ENCODE measurements at regions not wholly inside any gene's neighbourhood (a gene's known extent, or its start where the extent isn't known, plus 50 kb on each side); places are given as distances from the start of the nearest gene placed in this dataset.

- DNase-seq (ENCODE audit: insufficient read length, low spot score, missing footprints) = no peak
- Histone ChIP-seq H3K4me3 (ENCODE audit: insufficient read depth, low read length) (no peak overlapping the region), H3K4me1 (ENCODE audit: insufficient read depth, low read length) (peaks cover 9% of the 10 kb centered on the region), H3K9me3 (ENCODE audit: low read depth, low read length) (no peaks in the 10 kb centered on the region), H4K20me1 (ENCODE audit: insufficient read depth, low read length) (no peaks in the 10 kb centered on the region), H3K79me2 (ENCODE audit: insufficient read depth, low read length) (no peaks in the 10 kb centered on the region), H3K4me2 (ENCODE audit: insufficient read depth, low read length) (peak overlapping the region; percentile 87), H2AFZ (ENCODE audit: low read length) (no peak overlapping the region), H3K27ac (ENCODE audit: low read depth, low read length) (no peak overlapping the region), H3K27me3 (ENCODE audit: insufficient read depth, low read length) (peaks cover 9% of the 10 kb centered on the region), H3K36me3 (ENCODE audit: insufficient read depth, low read length) (no peaks in the 10 kb centered on the region)
- TF ChIP-seq, protein P1, sequence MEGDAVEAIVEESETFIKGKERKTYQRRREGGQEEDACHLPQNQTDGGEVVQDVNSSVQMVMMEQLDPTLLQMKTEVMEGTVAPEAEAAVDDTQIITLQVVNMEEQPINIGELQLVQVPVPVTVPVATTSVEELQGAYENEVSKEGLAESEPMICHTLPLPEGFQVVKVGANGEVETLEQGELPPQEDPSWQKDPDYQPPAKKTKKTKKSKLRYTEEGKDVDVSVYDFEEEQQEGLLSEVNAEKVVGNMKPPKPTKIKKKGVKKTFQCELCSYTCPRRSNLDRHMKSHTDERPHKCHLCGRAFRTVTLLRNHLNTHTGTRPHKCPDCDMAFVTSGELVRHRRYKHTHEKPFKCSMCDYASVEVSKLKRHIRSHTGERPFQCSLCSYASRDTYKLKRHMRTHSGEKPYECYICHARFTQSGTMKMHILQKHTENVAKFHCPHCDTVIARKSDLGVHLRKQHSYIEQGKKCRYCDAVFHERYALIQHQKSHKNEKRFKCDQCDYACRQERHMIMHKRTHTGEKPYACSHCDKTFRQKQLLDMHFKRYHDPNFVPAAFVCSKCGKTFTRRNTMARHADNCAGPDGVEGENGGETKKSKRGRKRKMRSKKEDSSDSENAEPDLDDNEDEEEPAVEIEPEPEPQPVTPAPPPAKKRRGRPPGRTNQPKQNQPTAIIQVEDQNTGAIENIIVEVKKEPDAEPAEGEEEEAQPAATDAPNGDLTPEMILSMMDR (IDR thresholded peaks at IDR 0.05; ENCODE audit: extremely low read depth, low read depth, low read length) = no peak
Measured at GRCh38 chr2:65640793-65641103, 208.3 kb upstream of the SPRED2 start.

DNA sequence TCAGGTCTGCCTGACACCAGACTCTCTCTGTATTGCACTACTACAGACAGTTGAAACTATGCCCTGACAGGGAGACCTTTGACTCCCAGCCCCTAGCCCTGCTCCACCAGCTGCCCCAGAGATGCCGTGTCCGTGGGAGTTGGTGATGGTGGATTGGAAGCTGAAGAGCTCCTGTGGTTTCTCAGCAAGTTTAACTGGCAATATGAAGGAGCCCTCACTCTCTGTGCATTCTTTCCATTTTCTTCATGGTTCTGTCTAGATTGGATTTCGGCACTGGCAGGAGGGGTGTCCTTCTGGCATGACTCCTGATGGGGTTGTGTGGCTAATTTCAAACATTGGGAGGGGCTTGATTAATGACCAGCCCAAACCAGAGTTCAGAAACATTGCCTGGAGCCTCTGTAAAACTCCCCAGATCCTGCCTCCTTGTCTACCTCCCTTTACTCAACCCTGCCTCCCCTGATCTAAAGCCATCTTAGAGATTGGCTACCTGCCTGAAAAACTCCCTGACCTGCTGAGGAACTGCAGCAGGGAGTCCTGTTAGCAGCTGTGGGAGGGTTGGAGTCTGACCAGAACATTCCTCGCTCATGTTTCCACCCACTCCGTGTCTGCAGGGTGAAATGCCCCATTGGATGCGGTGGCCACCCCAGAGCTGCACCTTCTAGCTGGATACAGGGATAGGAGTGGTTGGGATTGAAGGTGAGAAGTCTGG is 206.9 kb upstream of the SPRED2 start:
- H3K4me1 ChIP-seq (ENCODE audit: insufficient read depth, low read length) = peaks cover 9% of the 10 kb centered on the region
- no peak for DNase-seq (ENCODE audit: insufficient read length, low spot score, missing footprints)
- H3K4me2 ChIP-seq (ENCODE audit: insufficient read depth, low read length) = no peak overlapping the region
- H3K4me3 ChIP-seq (ENCODE audit: insufficient read depth, low read length) = no peak overlapping the region
- H3K36me3 ChIP-seq (ENCODE audit: insufficient read depth, low read length) = no peaks in the 10 kb centered on the region
- no peaks in the 10 kb centered on the region for H3K9me3 ChIP-seq (ENCODE audit: low read depth, low read length)
- no peak overlapping the region for H3K27ac ChIP-seq (ENCODE audit: low read depth, low read length)
- no peaks in the 10 kb centered on the region for H4K20me1 ChIP-seq (ENCODE audit: insufficient read depth, low read length)
- peaks cover 18% of the 10 kb centered on the region for H3K27me3 ChIP-seq (ENCODE audit: insufficient read depth, low read length)
- H3K79me2 ChIP-seq (ENCODE audit: insufficient read depth, low read length) = no peaks in the 10 kb centered on the region
- TF ChIP-seq, protein P1 (IDR thresholded peaks at IDR 0.05; ENCODE audit: extremely low read depth, low read depth, low read length) = no peak
- no peak overlapping the region for H2AFZ ChIP-seq (ENCODE audit: low read length)

GRCh38 chr2:65638443-65638842 is 206.0 kb upstream of the SPRED2 start:
- no peak for DNase-seq (ENCODE audit: insufficient read length, low spot score, missing footprints)
- H3K4me1 ChIP-seq (ENCODE audit: insufficient read depth, low read length) = peaks cover 9% of the 10 kb centered on the region
- no peak overlapping the region for H3K4me2 ChIP-seq (ENCODE audit: insufficient read depth, low read length)
- H4K20me1 ChIP-seq (ENCODE audit: insufficient read depth, low read length) = no peaks in the 10 kb centered on the region
- H3K27me3 ChIP-seq (ENCODE audit: insufficient read depth, low read length) = peaks cover 21% of the 10 kb centered on the region
- TF ChIP-seq, protein P1 (IDR thresholded peaks at IDR 0.05; ENCODE audit: extremely low read depth, low read depth, low read length) = peak; percentile 29
- no peaks in the 10 kb centered on the region for H3K79me2 ChIP-seq (ENCODE audit: insufficient read depth, low read length)
- H2AFZ ChIP-seq (ENCODE audit: low read length) = no peak overlapping the region
- no peaks in the 10 kb centered on the region for H3K36me3 ChIP-seq (ENCODE audit: insufficient read depth, low read length)
- no peaks in the 10 kb centered on the region for H3K9me3 ChIP-seq (ENCODE audit: low read depth, low read length)
- H3K4me3 ChIP-seq (ENCODE audit: insufficient read depth, low read length) = no peak overlapping the region
- no peak overlapping the region for H3K27ac ChIP-seq (ENCODE audit: low read depth, low read length)

- Histone ChIP-seq H3K27me3 (ENCODE audit: insufficient read depth, low read length) (peaks cover 21% of the 10 kb centered on the region), H2AFZ (ENCODE audit: low read length) (no peak overlapping the region), H3K27ac (ENCODE audit: low read depth, low read length) (no peak overlapping the region), H3K36me3 (ENCODE audit: insufficient read depth, low read length) (no peaks in the 10 kb centered on the region), H3K9me3 (ENCODE audit: low read depth, low read length) (no peaks in the 10 kb centered on the region), H4K20me1 (ENCODE audit: insufficient read depth, low read length) (no peaks in the 10 kb centered on the region), H3K4me3 (ENCODE audit: insufficient read depth, low read length) (no peak overlapping the region), H3K4me2 (ENCODE audit: insufficient read depth, low read length) (no peak overlapping the region), H3K4me1 (ENCODE audit: insufficient read depth, low read length) (peaks cover 9% of the 10 kb centered on the region), H3K79me2 (ENCODE audit: insufficient read depth, low read length) (no peaks in the 10 kb centered on the region)
- DNase-seq (ENCODE audit: insufficient read length, low spot score, missing footprints) = no peak
- TF ChIP-seq, protein P1 (IDR thresholded peaks at IDR 0.05; ENCODE audit: extremely low read depth, low read depth, low read length) = no peak
Measured at GRCh38 chr2:65636813-65637483, 204.5 kb upstream of the SPRED2 start.
